ENCODE measurements at regions not wholly inside any gene's neighbourhood (a gene's known extent, or its start where the extent isn't known, plus 50 kb on each side); places are given as distances from the start of the nearest gene placed in this dataset.

DNA sequence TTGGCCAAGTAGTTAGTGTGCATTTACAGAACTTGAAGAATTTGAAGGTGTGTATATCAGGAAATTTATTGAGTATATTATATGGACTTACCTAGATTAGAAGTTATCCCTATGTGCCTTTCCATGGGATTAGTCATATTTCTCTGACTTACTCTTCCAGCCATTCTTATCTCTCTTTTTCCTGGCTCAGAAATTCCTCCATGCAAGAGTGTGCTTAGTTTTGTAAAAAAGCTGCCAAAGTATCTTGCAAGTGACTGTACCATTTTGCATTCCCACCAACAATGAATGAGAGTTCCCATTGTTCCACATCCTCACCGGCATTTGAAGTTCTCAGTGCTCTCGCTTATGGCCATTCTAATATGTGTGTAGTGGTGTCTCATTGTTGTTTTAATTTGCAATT is 82.2 kb upstream of the GUCA2B start:
- Histone ChIP-seq H4K20me1 (ENCODE audit: insufficient read depth, low read length) (no peaks in the 10 kb centered on the region), H3K9me3 (replicated peaks; ENCODE audit: insufficient read depth, low read length) (no peaks in the 10 kb centered on the region), H3F3A (ENCODE audit: insufficient read depth, low read length) (no peaks in the 10 kb centered on the region), H2AFZ (ENCODE audit: low read length) (no peak overlapping the region), H3K36me3 (replicated peaks; ENCODE audit: insufficient read depth, low read length) (no peaks in the 10 kb centered on the region), H3K27me3 (replicated peaks; ENCODE audit: insufficient read depth, low read length) (no peaks in the 10 kb centered on the region), H3K4me3 (ENCODE audit: low read length) (no peak overlapping the region), H3K4me2 (ENCODE audit: low read depth, low read length) (no peak overlapping the region), H3K9me2 (replicated peaks; ENCODE audit: insufficient read depth, low read length) (no peaks in the 10 kb centered on the region), H3K9ac (ENCODE audit: low read length) (no peak overlapping the region), H3K79me2 (ENCODE audit: low read length) (no peaks in the 10 kb centered on the region), H3K4me1 (ENCODE audit: low read length) (no peaks in the 10 kb centered on the region), H3K27ac (ENCODE audit: low read length) (no peak overlapping the region)
- no peak for DNase-seq
- TF ChIP-seq, protein P1, sequence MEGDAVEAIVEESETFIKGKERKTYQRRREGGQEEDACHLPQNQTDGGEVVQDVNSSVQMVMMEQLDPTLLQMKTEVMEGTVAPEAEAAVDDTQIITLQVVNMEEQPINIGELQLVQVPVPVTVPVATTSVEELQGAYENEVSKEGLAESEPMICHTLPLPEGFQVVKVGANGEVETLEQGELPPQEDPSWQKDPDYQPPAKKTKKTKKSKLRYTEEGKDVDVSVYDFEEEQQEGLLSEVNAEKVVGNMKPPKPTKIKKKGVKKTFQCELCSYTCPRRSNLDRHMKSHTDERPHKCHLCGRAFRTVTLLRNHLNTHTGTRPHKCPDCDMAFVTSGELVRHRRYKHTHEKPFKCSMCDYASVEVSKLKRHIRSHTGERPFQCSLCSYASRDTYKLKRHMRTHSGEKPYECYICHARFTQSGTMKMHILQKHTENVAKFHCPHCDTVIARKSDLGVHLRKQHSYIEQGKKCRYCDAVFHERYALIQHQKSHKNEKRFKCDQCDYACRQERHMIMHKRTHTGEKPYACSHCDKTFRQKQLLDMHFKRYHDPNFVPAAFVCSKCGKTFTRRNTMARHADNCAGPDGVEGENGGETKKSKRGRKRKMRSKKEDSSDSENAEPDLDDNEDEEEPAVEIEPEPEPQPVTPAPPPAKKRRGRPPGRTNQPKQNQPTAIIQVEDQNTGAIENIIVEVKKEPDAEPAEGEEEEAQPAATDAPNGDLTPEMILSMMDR (IDR thresholded peaks at IDR 0.05; ENCODE audit: low read length) = no peak
- no peak for TF ChIP-seq EZH2phosphoT487 (IDR thresholded peaks at IDR 0.05; ENCODE audit: low read length)
- no peak for TF ChIP-seq EZH2 (optimal IDR thresholded peaks at IDR 0.05; ENCODE audit: low read depth, low read length)

DNA sequence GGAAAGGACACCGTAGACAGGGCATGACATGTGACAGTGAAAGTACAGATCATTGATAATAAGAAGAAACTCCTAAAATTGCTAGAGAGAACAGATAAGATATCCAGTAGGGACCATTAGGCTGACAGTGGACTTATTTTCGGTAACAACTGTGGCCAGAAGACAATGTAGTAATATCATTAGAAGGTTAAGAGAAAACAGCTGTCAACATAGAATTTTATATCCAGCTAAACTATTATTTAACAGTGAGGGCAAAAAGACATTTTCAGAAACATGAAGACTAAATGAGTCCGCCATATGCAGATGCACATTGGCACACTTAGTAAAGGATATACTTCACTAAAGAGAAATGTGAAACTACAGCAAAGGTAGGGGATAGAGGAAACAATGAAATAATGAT is 95.4 kb upstream of the GUCA2B start:
- no peaks in the 10 kb centered on the region for H3K9me2 ChIP-seq (replicated peaks; ENCODE audit: insufficient read depth, low read length)
- TF ChIP-seq, protein P1 (IDR thresholded peaks at IDR 0.05; ENCODE audit: low read length) = no peak
- TF ChIP-seq EZH2 (optimal IDR thresholded peaks at IDR 0.05; ENCODE audit: low read depth, low read length) (no peak), EZH2phosphoT487 (IDR thresholded peaks at IDR 0.05; ENCODE audit: low read length) (no peak)
- no peak for DNase-seq

DNA sequence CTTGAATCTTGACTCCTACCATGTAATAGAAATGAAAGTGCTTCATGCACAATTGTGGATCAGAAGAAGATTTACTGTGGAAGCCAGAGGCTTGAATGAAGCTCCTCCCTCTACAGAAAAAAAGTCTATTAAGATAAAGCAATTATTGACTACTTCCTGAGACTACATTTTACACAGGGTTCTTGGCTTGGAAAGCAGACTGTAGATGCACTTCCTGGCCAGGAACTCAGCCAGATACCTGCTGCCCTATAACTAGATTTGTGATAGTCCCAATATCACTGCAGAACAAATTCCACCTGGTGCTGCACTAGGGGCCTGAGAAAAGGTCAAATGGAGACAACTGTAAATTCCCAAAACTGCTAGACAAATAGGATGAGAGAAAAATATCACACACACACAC is 96.8 kb upstream of the GUCA2B start:
- TF ChIP-seq, protein P1 (IDR thresholded peaks at IDR 0.05; ENCODE audit: low read length) = no peak
- no peak for TF ChIP-seq EZH2phosphoT487 (IDR thresholded peaks at IDR 0.05; ENCODE audit: low read length)
- H3K9me3 ChIP-seq (replicated peaks; ENCODE audit: insufficient read depth, low read length) = no peaks in the 10 kb centered on the region

More for the DNA sequence above, 95.4 kb upstream of the GUCA2B start:
- Histone ChIP-seq H3K9me3 (replicated peaks; ENCODE audit: insufficient read depth, low read length) (no peaks in the 10 kb centered on the region), H3F3A (ENCODE audit: insufficient read depth, low read length) (no peaks in the 10 kb centered on the region), H3K27me3 (replicated peaks; ENCODE audit: insufficient read depth, low read length) (no peaks in the 10 kb centered on the region), H4K20me1 (ENCODE audit: insufficient read depth, low read length) (no peaks in the 10 kb centered on the region), H3K27ac (ENCODE audit: low read length) (no peak overlapping the region), H3K36me3 (replicated peaks; ENCODE audit: insufficient read depth, low read length) (no peaks in the 10 kb centered on the region), H3K4me2 (ENCODE audit: low read depth, low read length) (no peak overlapping the region), H3K4me3 (ENCODE audit: low read length) (no peak overlapping the region), H3K9ac (ENCODE audit: low read length) (no peak overlapping the region), H2AFZ (ENCODE audit: low read length) (no peak overlapping the region), H3K4me1 (ENCODE audit: low read length) (no peaks in the 10 kb centered on the region), H3K79me2 (ENCODE audit: low read length) (no peaks in the 10 kb centered on the region)

More for the DNA sequence above, 96.8 kb upstream of the GUCA2B start:
- no peak overlapping the region for H3K9ac ChIP-seq (ENCODE audit: low read length)
- no peaks in the 10 kb centered on the region for H3K79me2 ChIP-seq (ENCODE audit: low read length)
- H3K4me3 ChIP-seq (ENCODE audit: low read length) = no peak overlapping the region
- H3K27me3 ChIP-seq (replicated peaks; ENCODE audit: insufficient read depth, low read length) = no peaks in the 10 kb centered on the region
- DNase-seq = no peak
- H3F3A ChIP-seq (ENCODE audit: insufficient read depth, low read length) = no peaks in the 10 kb centered on the region
- H4K20me1 ChIP-seq (ENCODE audit: insufficient read depth, low read length) = no peaks in the 10 kb centered on the region
- H3K4me1 ChIP-seq (ENCODE audit: low read length) = no peaks in the 10 kb centered on the region
- H3K36me3 ChIP-seq (replicated peaks; ENCODE audit: insufficient read depth, low read length) = no peaks in the 10 kb centered on the region
- H3K4me2 ChIP-seq (ENCODE audit: low read depth, low read length) = no peak overlapping the region
- H3K27ac ChIP-seq (ENCODE audit: low read length) = no peak overlapping the region
- H3K9me2 ChIP-seq (replicated peaks; ENCODE audit: insufficient read depth, low read length) = no peaks in the 10 kb centered on the region
- H2AFZ ChIP-seq (ENCODE audit: low read length) = no peak overlapping the region

All from MM.1S (cell line).